ENCODE measurements at regions not wholly inside any gene's neighbourhood (a gene's known extent, or its start where the extent isn't known, plus 50 kb on each side); places are given as distances from the start of the nearest gene placed in this dataset.

GRCh38 chr12:113577464-113578129 lies 105.9 kb upstream of the LHX5 start:
- Histone ChIP-seq H3K9me3 (ENCODE audit: low read length) (no peaks in the 10 kb centered on the region), H3K27ac (ENCODE audit: low read length) (no peak overlapping the region), H3K4me3 (ENCODE audit: low read length) (no peak overlapping the region), H3K36me3 (ENCODE audit: insufficient read depth, low read length) (no peaks in the 10 kb centered on the region), H2AFZ (ENCODE audit: low read length) (no peak overlapping the region), H3K4me1 (ENCODE audit: low read length) (no peaks in the 10 kb centered on the region), H4K20me1 (ENCODE audit: insufficient read depth, low read depth, low read length) (no peaks in the 10 kb centered on the region), H3K79me2 (ENCODE audit: low read length) (no peaks in the 10 kb centered on the region), H3K9me2 (replicated peaks; ENCODE audit: insufficient read depth, low read length) (no peaks in the 10 kb centered on the region), H3K4me2 (ENCODE audit: low read depth, low read length, poor library complexity, severe bottlenecking) (no peak overlapping the region), H3K9ac (ENCODE audit: low read length) (no peak overlapping the region), H3K27me3 (ENCODE audit: low read length) (no peaks in the 10 kb centered on the region)
- DNase-seq, result no peak

GRCh38 chr12:113575386-113575785 lies 103.7 kb upstream of the LHX5 start:
- H4K20me1 ChIP-seq (ENCODE audit: insufficient read depth, low read depth, low read length), result no peaks in the 10 kb centered on the region
- DNase-seq, result no peak

GRCh38 chr12:113573148-113573547 lies 101.5 kb upstream of the LHX5 start:
- Histone ChIP-seq H3K27me3 (ENCODE audit: low read length) (no peaks in the 10 kb centered on the region), H3K9me2 (replicated peaks; ENCODE audit: insufficient read depth, low read length) (no peaks in the 10 kb centered on the region), H3K36me3 (ENCODE audit: insufficient read depth, low read length) (no peaks in the 10 kb centered on the region), H3K9me3 (ENCODE audit: low read length) (no peaks in the 10 kb centered on the region), H3K4me3 (ENCODE audit: low read length) (no peak overlapping the region), H3K27ac (ENCODE audit: low read length) (no peak overlapping the region), H3K9ac (ENCODE audit: low read length) (no peak overlapping the region), H4K20me1 (ENCODE audit: insufficient read depth, low read depth, low read length) (no peaks in the 10 kb centered on the region), H3K4me2 (ENCODE audit: low read depth, low read length, poor library complexity, severe bottlenecking) (no peak overlapping the region), H3K4me1 (ENCODE audit: low read length) (no peaks in the 10 kb centered on the region), H2AFZ (ENCODE audit: low read length) (no peak overlapping the region), H3K79me2 (ENCODE audit: low read length) (no peaks in the 10 kb centered on the region)
- no peak for DNase-seq

More at GRCh38 chr12:113575386-113575785, 103.7 kb upstream of the LHX5 start:
- Histone ChIP-seq H3K79me2 (ENCODE audit: low read length) (no peaks in the 10 kb centered on the region), H3K4me1 (ENCODE audit: low read length) (no peaks in the 10 kb centered on the region), H3K4me3 (ENCODE audit: low read length) (no peak overlapping the region), H2AFZ (ENCODE audit: low read length) (no peak overlapping the region), H3K4me2 (ENCODE audit: low read depth, low read length, poor library complexity, severe bottlenecking) (no peak overlapping the region), H3K9ac (ENCODE audit: low read length) (no peak overlapping the region), H3K36me3 (ENCODE audit: insufficient read depth, low read length) (no peaks in the 10 kb centered on the region), H3K9me3 (ENCODE audit: low read length) (no peaks in the 10 kb centered on the region), H3K9me2 (replicated peaks; ENCODE audit: insufficient read depth, low read length) (no peaks in the 10 kb centered on the region), H3K27me3 (ENCODE audit: low read length) (no peaks in the 10 kb centered on the region), H3K27ac (ENCODE audit: low read length) (no peak overlapping the region)

GRCh38 chr12:113571713-113572112 lies 100.0 kb upstream of the LHX5 start:
- Histone ChIP-seq H3K9me3 (ENCODE audit: low read length) (no peaks in the 10 kb centered on the region), H3K79me2 (ENCODE audit: low read length) (no peaks in the 10 kb centered on the region), H3K27ac (ENCODE audit: low read length) (no peak overlapping the region), H3K4me3 (ENCODE audit: low read length) (no peak overlapping the region), H3K27me3 (ENCODE audit: low read length) (no peaks in the 10 kb centered on the region), H3K4me2 (ENCODE audit: low read depth, low read length, poor library complexity, severe bottlenecking) (no peak overlapping the region), H4K20me1 (ENCODE audit: insufficient read depth, low read depth, low read length) (no peaks in the 10 kb centered on the region), H3K9ac (ENCODE audit: low read length) (no peak overlapping the region), H3K4me1 (ENCODE audit: low read length) (no peaks in the 10 kb centered on the region), H3K36me3 (ENCODE audit: insufficient read depth, low read length) (no peaks in the 10 kb centered on the region), H3K9me2 (replicated peaks; ENCODE audit: insufficient read depth, low read length) (no peaks in the 10 kb centered on the region), H2AFZ (ENCODE audit: low read length) (no peak overlapping the region)
- DNase-seq, result no peak

GRCh38 chr12:113569806-113570205 lies 98.1 kb upstream of the LHX5 start:
- Histone ChIP-seq H3K27ac (ENCODE audit: low read length) (no peak overlapping the region), H3K4me3 (ENCODE audit: low read length) (no peak overlapping the region), H3K9me2 (replicated peaks; ENCODE audit: insufficient read depth, low read length) (no peaks in the 10 kb centered on the region), H2AFZ (ENCODE audit: low read length) (no peak overlapping the region), H4K20me1 (ENCODE audit: insufficient read depth, low read depth, low read length) (no peaks in the 10 kb centered on the region), H3K79me2 (ENCODE audit: low read length) (no peaks in the 10 kb centered on the region), H3K4me1 (ENCODE audit: low read length) (no peaks in the 10 kb centered on the region), H3K27me3 (ENCODE audit: low read length) (no peaks in the 10 kb centered on the region), H3K4me2 (ENCODE audit: low read depth, low read length, poor library complexity, severe bottlenecking) (no peak overlapping the region), H3K9me3 (ENCODE audit: low read length) (no peaks in the 10 kb centered on the region), H3K36me3 (ENCODE audit: insufficient read depth, low read length) (no peaks in the 10 kb centered on the region), H3K9ac (ENCODE audit: low read length) (no peak overlapping the region)
- DNase-seq, result no peak

- H3K9ac ChIP-seq (ENCODE audit: low read length), result no peak overlapping the region
- no peak overlapping the region for H3K4me2 ChIP-seq (ENCODE audit: low read depth, low read length, poor library complexity, severe bottlenecking)
These were observed 96.3 kb upstream of the LHX5 start for GRCh38 chr12:113568021-113568420.

GRCh38 chr12:113565368-113565767 lies 93.7 kb upstream of the LHX5 start:
- no peaks in the 10 kb centered on the region for H3K36me3 ChIP-seq (ENCODE audit: insufficient read depth, low read length)
- H3K9me3 ChIP-seq (ENCODE audit: low read length), result no peaks in the 10 kb centered on the region
- no peak overlapping the region for H2AFZ ChIP-seq (ENCODE audit: low read length)
- no peak for DNase-seq
- H3K4me2 ChIP-seq (ENCODE audit: low read depth, low read length, poor library complexity, severe bottlenecking), result no peak overlapping the region
- H3K79me2 ChIP-seq (ENCODE audit: low read length), result no peaks in the 10 kb centered on the region
- H3K27me3 ChIP-seq (ENCODE audit: low read length), result no peaks in the 10 kb centered on the region
- H3K4me3 ChIP-seq (ENCODE audit: low read length), result no peak overlapping the region
- H3K27ac ChIP-seq (ENCODE audit: low read length), result no peak overlapping the region
- no peaks in the 10 kb centered on the region for H3K9me2 ChIP-seq (replicated peaks; ENCODE audit: insufficient read depth, low read length)
- no peaks in the 10 kb centered on the region for H3K4me1 ChIP-seq (ENCODE audit: low read length)
- H3K9ac ChIP-seq (ENCODE audit: low read length), result no peak overlapping the region
- H4K20me1 ChIP-seq (ENCODE audit: insufficient read depth, low read depth, low read length), result no peaks in the 10 kb centered on the region

More at GRCh38 chr12:113568021-113568420, 96.3 kb upstream of the LHX5 start:
- no peaks in the 10 kb centered on the region for H3K9me3 ChIP-seq (ENCODE audit: low read length)
- no peak overlapping the region for H2AFZ ChIP-seq (ENCODE audit: low read length)
- no peak overlapping the region for H3K27ac ChIP-seq (ENCODE audit: low read length)
- H3K9me2 ChIP-seq (replicated peaks; ENCODE audit: insufficient read depth, low read length), result no peaks in the 10 kb centered on the region
- no peaks in the 10 kb centered on the region for H3K36me3 ChIP-seq (ENCODE audit: insufficient read depth, low read length)
- no peaks in the 10 kb centered on the region for H4K20me1 ChIP-seq (ENCODE audit: insufficient read depth, low read depth, low read length)
- DNase-seq, result no peak
- no peak overlapping the region for H3K4me3 ChIP-seq (ENCODE audit: low read length)
- no peaks in the 10 kb centered on the region for H3K27me3 ChIP-seq (ENCODE audit: low read length)
- no peaks in the 10 kb centered on the region for H3K4me1 ChIP-seq (ENCODE audit: low read length)
- no peaks in the 10 kb centered on the region for H3K79me2 ChIP-seq (ENCODE audit: low read length)

GRCh38 chr12:113561068-113561780 lies 89.6 kb upstream of the LHX5 start:
- H3K9me3 ChIP-seq (ENCODE audit: low read length), result no peaks in the 10 kb centered on the region
- no peak overlapping the region for H3K9ac ChIP-seq (ENCODE audit: low read length)
- no peaks in the 10 kb centered on the region for H3K79me2 ChIP-seq (ENCODE audit: low read length)
- H4K20me1 ChIP-seq (ENCODE audit: insufficient read depth, low read depth, low read length), result no peaks in the 10 kb centered on the region
- DNase-seq, result no peak
- H3K4me2 ChIP-seq (ENCODE audit: low read depth, low read length, poor library complexity, severe bottlenecking), result no peak overlapping the region
- H2AFZ ChIP-seq (ENCODE audit: low read length), result no peak overlapping the region
- no peak overlapping the region for H3K27ac ChIP-seq (ENCODE audit: low read length)
- H3K9me2 ChIP-seq (replicated peaks; ENCODE audit: insufficient read depth, low read length), result no peaks in the 10 kb centered on the region
- no peaks in the 10 kb centered on the region for H3K27me3 ChIP-seq (ENCODE audit: low read length)
- no peak overlapping the region for H3K4me3 ChIP-seq (ENCODE audit: low read length)
- H3K4me1 ChIP-seq (ENCODE audit: low read length), result no peaks in the 10 kb centered on the region
- H3K36me3 ChIP-seq (ENCODE audit: insufficient read depth, low read length), result no peaks in the 10 kb centered on the region
